ENCODE measurements at regions not wholly inside any gene's neighbourhood (a gene's known extent, or its start where the extent isn't known, plus 50 kb on each side); places are given as distances from the start of the nearest gene placed in this dataset.

DNA sequence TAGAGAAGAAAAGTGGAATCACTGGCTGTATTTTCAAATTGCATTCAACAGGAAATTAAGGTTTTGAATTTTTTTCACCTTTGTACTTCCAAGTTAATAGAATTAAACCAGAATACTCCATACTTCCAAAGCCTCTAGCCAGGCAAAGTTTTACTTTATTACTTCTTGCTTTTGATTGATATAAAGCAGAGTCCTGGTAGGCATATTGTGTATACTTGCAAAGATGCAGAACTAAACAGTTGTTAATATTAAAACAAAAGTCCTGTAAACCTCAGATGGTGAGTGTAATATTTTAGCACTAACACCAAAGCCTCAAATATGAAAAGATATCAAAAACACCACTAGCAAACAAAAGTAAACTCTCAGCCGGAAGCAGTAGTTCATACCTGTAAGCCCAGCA, 107.2 kb upstream of the C2CD4B start:
- TF ChIP-seq, protein P1, sequence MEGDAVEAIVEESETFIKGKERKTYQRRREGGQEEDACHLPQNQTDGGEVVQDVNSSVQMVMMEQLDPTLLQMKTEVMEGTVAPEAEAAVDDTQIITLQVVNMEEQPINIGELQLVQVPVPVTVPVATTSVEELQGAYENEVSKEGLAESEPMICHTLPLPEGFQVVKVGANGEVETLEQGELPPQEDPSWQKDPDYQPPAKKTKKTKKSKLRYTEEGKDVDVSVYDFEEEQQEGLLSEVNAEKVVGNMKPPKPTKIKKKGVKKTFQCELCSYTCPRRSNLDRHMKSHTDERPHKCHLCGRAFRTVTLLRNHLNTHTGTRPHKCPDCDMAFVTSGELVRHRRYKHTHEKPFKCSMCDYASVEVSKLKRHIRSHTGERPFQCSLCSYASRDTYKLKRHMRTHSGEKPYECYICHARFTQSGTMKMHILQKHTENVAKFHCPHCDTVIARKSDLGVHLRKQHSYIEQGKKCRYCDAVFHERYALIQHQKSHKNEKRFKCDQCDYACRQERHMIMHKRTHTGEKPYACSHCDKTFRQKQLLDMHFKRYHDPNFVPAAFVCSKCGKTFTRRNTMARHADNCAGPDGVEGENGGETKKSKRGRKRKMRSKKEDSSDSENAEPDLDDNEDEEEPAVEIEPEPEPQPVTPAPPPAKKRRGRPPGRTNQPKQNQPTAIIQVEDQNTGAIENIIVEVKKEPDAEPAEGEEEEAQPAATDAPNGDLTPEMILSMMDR (IDR thresholded peaks at IDR 0.05; ENCODE audit: low read depth, low read length), result no peak
- no peak for TF ChIP-seq EZH2phosphoT487 (IDR thresholded peaks at IDR 0.05; ENCODE audit: low read depth)

All from OCI-LY3 (cell line).